ENCODE measurements at regions not wholly inside any gene's neighbourhood (a gene's known extent, or its start where the extent isn't known, plus 50 kb on each side); places are given as distances from the start of the nearest gene placed in this dataset.

GRCh38 chr9:13665418-13666066 lies 386.1 kb upstream of the MPDZ start:
- Histone ChIP-seq H3K27ac (ENCODE audit: low read length) (no peak overlapping the region), H3K36me3 (ENCODE audit: control insufficient read depth, insufficient read depth, low read length) (no peaks in the 10 kb centered on the region), H3K9me3 (ENCODE audit: control insufficient read depth, insufficient read depth, low read depth, low read length) (no peaks in the 10 kb centered on the region), H3K27me3 (ENCODE audit: control insufficient read depth, insufficient read depth, low read length) (no peaks in the 10 kb centered on the region), H3K4me3 (ENCODE audit: low read depth in 2 of 2, low read length in 2 of 2) (no peak overlapping the region), H3K4me1 (ENCODE audit: control insufficient read depth, insufficient read depth, low read length) (no peaks in the 10 kb centered on the region)
- DNase-seq (ENCODE audit: low read depth, low spot score), result no peak
- no peak for ATAC-seq
- no TSS peak for BruUV-seq (replicated peaks)
- intact Hi-C loops (cut with micrococcal nuclease; ENCODE audit: unreplicated experiment) (no loop called here), in situ Hi-C loops (cut with HindIII; ENCODE audit: low pct_unique_long_range_greater_than_20kb, low sequenced_read_pairs) (no loop called here)
- CTCF ChIA-PET, result no interaction called here
- TF ChIP-seq TCF7L2 (IDR thresholded peaks at IDR 0.05; ENCODE audit: low read depth, low read length), result no peak
- POLR2A ChIA-PET, result no interaction called here

GRCh38 chr9:13661014-13661413 lies 381.5 kb upstream of the MPDZ start:
- H3K36me3 ChIP-seq (ENCODE audit: control insufficient read depth, insufficient read depth, low read length), result no peaks in the 10 kb centered on the region
- no peaks in the 10 kb centered on the region for H3K27me3 ChIP-seq (ENCODE audit: control insufficient read depth, insufficient read depth, low read length)
- DNase-seq (ENCODE audit: low read depth, low spot score), result no peak
- H3K4me3 ChIP-seq (ENCODE audit: low read depth in 2 of 2, low read length in 2 of 2), result no peak overlapping the region
- in situ Hi-C loops (cut with HindIII; ENCODE audit: low pct_unique_long_range_greater_than_20kb, low sequenced_read_pairs) (no loop called here), intact Hi-C loops (cut with micrococcal nuclease; ENCODE audit: unreplicated experiment) (no loop called here)
- H3K9me3 ChIP-seq (ENCODE audit: control insufficient read depth, insufficient read depth, low read depth, low read length), result no peaks in the 10 kb centered on the region
- no TSS peak for BruUV-seq (replicated peaks)
- POLR2A ChIA-PET, result no interaction called here
- CTCF ChIA-PET, result no interaction called here
- TF ChIP-seq REST (IDR thresholded peaks at IDR 0.05; ENCODE audit: insufficient read depth in 1 of 2, low read depth in 2 of 2, low read length in 1 of 2) (no peak), SIN3A (IDR thresholded peaks at IDR 0.05; ENCODE audit: borderline replicate concordance, insufficient read depth, low read depth, low read length) (no peak), TCF7L2 (IDR thresholded peaks at IDR 0.05; ENCODE audit: low read depth, low read length) (no peak), POLR2AphosphoS5 (IDR thresholded peaks at IDR 0.05; ENCODE audit: low read depth, low read length) (no peak)
- TF ChIP-seq, protein P1, sequence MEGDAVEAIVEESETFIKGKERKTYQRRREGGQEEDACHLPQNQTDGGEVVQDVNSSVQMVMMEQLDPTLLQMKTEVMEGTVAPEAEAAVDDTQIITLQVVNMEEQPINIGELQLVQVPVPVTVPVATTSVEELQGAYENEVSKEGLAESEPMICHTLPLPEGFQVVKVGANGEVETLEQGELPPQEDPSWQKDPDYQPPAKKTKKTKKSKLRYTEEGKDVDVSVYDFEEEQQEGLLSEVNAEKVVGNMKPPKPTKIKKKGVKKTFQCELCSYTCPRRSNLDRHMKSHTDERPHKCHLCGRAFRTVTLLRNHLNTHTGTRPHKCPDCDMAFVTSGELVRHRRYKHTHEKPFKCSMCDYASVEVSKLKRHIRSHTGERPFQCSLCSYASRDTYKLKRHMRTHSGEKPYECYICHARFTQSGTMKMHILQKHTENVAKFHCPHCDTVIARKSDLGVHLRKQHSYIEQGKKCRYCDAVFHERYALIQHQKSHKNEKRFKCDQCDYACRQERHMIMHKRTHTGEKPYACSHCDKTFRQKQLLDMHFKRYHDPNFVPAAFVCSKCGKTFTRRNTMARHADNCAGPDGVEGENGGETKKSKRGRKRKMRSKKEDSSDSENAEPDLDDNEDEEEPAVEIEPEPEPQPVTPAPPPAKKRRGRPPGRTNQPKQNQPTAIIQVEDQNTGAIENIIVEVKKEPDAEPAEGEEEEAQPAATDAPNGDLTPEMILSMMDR (IDR thresholded peaks at IDR 0.05), result no peak
- no peak for ATAC-seq
- H3K27ac ChIP-seq (ENCODE audit: low read length), result no peak overlapping the region
- no peaks in the 10 kb centered on the region for H3K4me1 ChIP-seq (ENCODE audit: control insufficient read depth, insufficient read depth, low read length)

- no peak for ATAC-seq
- Histone ChIP-seq H3K27me3 (ENCODE audit: control insufficient read depth, insufficient read depth, low read length) (no peaks in the 10 kb centered on the region), H3K4me1 (ENCODE audit: control insufficient read depth, insufficient read depth, low read length) (no peaks in the 10 kb centered on the region), H3K27ac (ENCODE audit: low read length) (no peak overlapping the region), H3K4me3 (ENCODE audit: low read depth in 2 of 2, low read length in 2 of 2) (no peak overlapping the region), H3K9me3 (ENCODE audit: control insufficient read depth, insufficient read depth, low read depth, low read length) (no peaks in the 10 kb centered on the region), H3K36me3 (ENCODE audit: control insufficient read depth, insufficient read depth, low read length) (no peaks in the 10 kb centered on the region)
- no peak for DNase-seq (ENCODE audit: low read depth, low spot score)
- no TSS peak for BruUV-seq (replicated peaks)
- TF ChIP-seq REST (IDR thresholded peaks at IDR 0.05; ENCODE audit: insufficient read depth in 1 of 2, low read depth in 2 of 2, low read length in 1 of 2) (no peak), POLR2AphosphoS5 (IDR thresholded peaks at IDR 0.05; ENCODE audit: low read depth, low read length) (no peak), TCF7L2 (IDR thresholded peaks at IDR 0.05; ENCODE audit: low read depth, low read length) (no peak), SIN3A (IDR thresholded peaks at IDR 0.05; ENCODE audit: borderline replicate concordance, insufficient read depth, low read depth, low read length) (no peak)
- TF ChIP-seq, protein P1 (IDR thresholded peaks at IDR 0.05), result no peak
- intact Hi-C loops (cut with micrococcal nuclease; ENCODE audit: unreplicated experiment), result no loop called here
- ChIA-PET POLR2A (no interaction called here), CTCF (interaction anchor here (0.6 kb wide), 1 partner anchor 24 kb away, joined by 4 read pairs; no protein-coding TSS in a partner anchor)
- in situ Hi-C loops (cut with HindIII; ENCODE audit: low pct_unique_long_range_greater_than_20kb, low sequenced_read_pairs), result no loop called here
Observed at GRCh38 chr9:13651969-13652663, 372.6 kb upstream of the MPDZ start.
